ENCODE measurements at regions not wholly inside any gene's neighbourhood (a gene's known extent, or its start where the extent isn't known, plus 50 kb on each side); places are given as distances from the start of the nearest gene placed in this dataset.

- H3K4me1 ChIP-seq (ENCODE audit: insufficient read depth, low read length) = no peaks in the 10 kb centered on the region
- H3K27ac ChIP-seq (ENCODE audit: low read length) = no peak overlapping the region
- no peak overlapping the region for H3K4me3 ChIP-seq (ENCODE audit: low read length)
- no peak overlapping the region for H3K9ac ChIP-seq (ENCODE audit: low read depth, low read length)
- H3K9me3 ChIP-seq (ENCODE audit: insufficient read depth, low read depth, low read length) = no peaks in the 10 kb centered on the region
- H3K27me3 ChIP-seq (ENCODE audit: insufficient read depth, low read length) = no peaks in the 10 kb centered on the region
- H3K36me3 ChIP-seq (ENCODE audit: insufficient read depth, low read depth, low read length) = no peaks in the 10 kb centered on the region
Observed at GRCh38 chr11:130606781-130607511, 158.5 kb downstream of the ADAMTS15 start.

GRCh38 chr11:130608287-130608686, 159.8 kb downstream of the ADAMTS15 start:
- Histone ChIP-seq H3K4me3 (ENCODE audit: low read length) (no peak overlapping the region), H3K36me3 (ENCODE audit: insufficient read depth, low read depth, low read length) (no peaks in the 10 kb centered on the region), H3K4me1 (ENCODE audit: insufficient read depth, low read length) (no peaks in the 10 kb centered on the region), H3K27me3 (ENCODE audit: insufficient read depth, low read length) (no peaks in the 10 kb centered on the region), H3K9me3 (ENCODE audit: insufficient read depth, low read depth, low read length) (no peaks in the 10 kb centered on the region), H3K9ac (ENCODE audit: low read depth, low read length) (no peak overlapping the region), H3K27ac (ENCODE audit: low read length) (no peak overlapping the region)

GRCh38 chr11:130609121-130610035, 160.9 kb downstream of the ADAMTS15 start:
- no peaks in the 10 kb centered on the region for H3K9me3 ChIP-seq (ENCODE audit: insufficient read depth, low read depth, low read length)
- H3K36me3 ChIP-seq (ENCODE audit: insufficient read depth, low read depth, low read length) = no peaks in the 10 kb centered on the region
- H3K4me3 ChIP-seq (ENCODE audit: low read length) = no peak overlapping the region
- no peak overlapping the region for H3K9ac ChIP-seq (ENCODE audit: low read depth, low read length)
- no peaks in the 10 kb centered on the region for H3K4me1 ChIP-seq (ENCODE audit: insufficient read depth, low read length)
- no peaks in the 10 kb centered on the region for H3K27me3 ChIP-seq (ENCODE audit: insufficient read depth, low read length)
- no peak overlapping the region for H3K27ac ChIP-seq (ENCODE audit: low read length)

- Histone ChIP-seq H3K9ac (ENCODE audit: low read depth, low read length) (no peak overlapping the region), H3K27me3 (ENCODE audit: insufficient read depth, low read length) (no peaks in the 10 kb centered on the region), H3K9me3 (ENCODE audit: insufficient read depth, low read depth, low read length) (no peaks in the 10 kb centered on the region), H3K27ac (ENCODE audit: low read length) (no peak overlapping the region), H3K4me3 (ENCODE audit: low read length) (no peak overlapping the region), H3K36me3 (ENCODE audit: insufficient read depth, low read depth, low read length) (no peaks in the 10 kb centered on the region), H3K4me1 (ENCODE audit: insufficient read depth, low read length) (no peaks in the 10 kb centered on the region)
Observed at GRCh38 chr11:130611791-130612251, 163.4 kb downstream of the ADAMTS15 start.

GRCh38 chr11:130612291-130612851, 163.9 kb downstream of the ADAMTS15 start:
- H3K36me3 ChIP-seq (ENCODE audit: insufficient read depth, low read depth, low read length) = no peaks in the 10 kb centered on the region
- H3K9ac ChIP-seq (ENCODE audit: low read depth, low read length) = no peak overlapping the region
- no peaks in the 10 kb centered on the region for H3K4me1 ChIP-seq (ENCODE audit: insufficient read depth, low read length)
- no peaks in the 10 kb centered on the region for H3K27me3 ChIP-seq (ENCODE audit: insufficient read depth, low read length)
- no peaks in the 10 kb centered on the region for H3K9me3 ChIP-seq (ENCODE audit: insufficient read depth, low read depth, low read length)
- H3K27ac ChIP-seq (ENCODE audit: low read length) = no peak overlapping the region
- no peak overlapping the region for H3K4me3 ChIP-seq (ENCODE audit: low read length)

- no peaks in the 10 kb centered on the region for H3K9me3 ChIP-seq (ENCODE audit: insufficient read depth, low read depth, low read length)
- no peaks in the 10 kb centered on the region for H3K4me1 ChIP-seq (ENCODE audit: insufficient read depth, low read length)
- no peak overlapping the region for H3K4me3 ChIP-seq (ENCODE audit: low read length)
- no peaks in the 10 kb centered on the region for H3K27me3 ChIP-seq (ENCODE audit: insufficient read depth, low read length)
- H3K36me3 ChIP-seq (ENCODE audit: insufficient read depth, low read depth, low read length) = no peaks in the 10 kb centered on the region
- H3K27ac ChIP-seq (ENCODE audit: low read length) = no peak overlapping the region
- no peak overlapping the region for H3K9ac ChIP-seq (ENCODE audit: low read depth, low read length)
Observed at GRCh38 chr11:130613396-130613795, 165.0 kb downstream of the ADAMTS15 start.

GRCh38 chr11:130614591-130614990, 166.1 kb downstream of the ADAMTS15 start:
- H3K4me3 ChIP-seq (ENCODE audit: low read length) = no peak overlapping the region
- no peak overlapping the region for H3K9ac ChIP-seq (ENCODE audit: low read depth, low read length)
- no peaks in the 10 kb centered on the region for H3K4me1 ChIP-seq (ENCODE audit: insufficient read depth, low read length)
- no peaks in the 10 kb centered on the region for H3K9me3 ChIP-seq (ENCODE audit: insufficient read depth, low read depth, low read length)
- H3K36me3 ChIP-seq (ENCODE audit: insufficient read depth, low read depth, low read length) = no peaks in the 10 kb centered on the region
- no peaks in the 10 kb centered on the region for H3K27me3 ChIP-seq (ENCODE audit: insufficient read depth, low read length)
- no peak overlapping the region for H3K27ac ChIP-seq (ENCODE audit: low read length)

- Histone ChIP-seq H3K9ac (ENCODE audit: low read depth, low read length) (no peak overlapping the region), H3K36me3 (ENCODE audit: insufficient read depth, low read depth, low read length) (no peaks in the 10 kb centered on the region), H3K27ac (ENCODE audit: low read length) (no peak overlapping the region), H3K27me3 (ENCODE audit: insufficient read depth, low read length) (no peaks in the 10 kb centered on the region), H3K4me1 (ENCODE audit: insufficient read depth, low read length) (no peaks in the 10 kb centered on the region), H3K4me3 (ENCODE audit: low read length) (no peak overlapping the region), H3K9me3 (ENCODE audit: insufficient read depth, low read depth, low read length) (no peaks in the 10 kb centered on the region)
Observed at GRCh38 chr11:130615561-130615960, 167.1 kb downstream of the ADAMTS15 start.

- Histone ChIP-seq H3K9ac (ENCODE audit: low read depth, low read length) (no peak overlapping the region), H3K36me3 (ENCODE audit: insufficient read depth, low read depth, low read length) (no peaks in the 10 kb centered on the region), H3K27ac (ENCODE audit: low read length) (no peak overlapping the region), H3K4me3 (ENCODE audit: low read length) (no peak overlapping the region), H3K9me3 (ENCODE audit: insufficient read depth, low read depth, low read length) (no peaks in the 10 kb centered on the region), H3K27me3 (ENCODE audit: insufficient read depth, low read length) (no peaks in the 10 kb centered on the region), H3K4me1 (ENCODE audit: insufficient read depth, low read length) (no peaks in the 10 kb centered on the region)
Observed at GRCh38 chr11:130616573-130616972, 168.1 kb downstream of the ADAMTS15 start.

- H3K4me3 ChIP-seq (ENCODE audit: low read length) = no peak overlapping the region
- H3K27ac ChIP-seq (ENCODE audit: low read length) = no peak overlapping the region
- H3K27me3 ChIP-seq (ENCODE audit: insufficient read depth, low read length) = no peaks in the 10 kb centered on the region
- H3K4me1 ChIP-seq (ENCODE audit: insufficient read depth, low read length) = no peaks in the 10 kb centered on the region
- H3K9ac ChIP-seq (ENCODE audit: low read depth, low read length) = no peak overlapping the region
- H3K9me3 ChIP-seq (ENCODE audit: insufficient read depth, low read depth, low read length) = no peaks in the 10 kb centered on the region
- H3K36me3 ChIP-seq (ENCODE audit: insufficient read depth, low read depth, low read length) = no peaks in the 10 kb centered on the region
Observed at GRCh38 chr11:130617001-130617400, 168.6 kb downstream of the ADAMTS15 start.

- Histone ChIP-seq H3K9me3 (ENCODE audit: insufficient read depth, low read depth, low read length) (no peaks in the 10 kb centered on the region), H3K9ac (ENCODE audit: low read depth, low read length) (no peak overlapping the region), H3K27me3 (ENCODE audit: insufficient read depth, low read length) (no peaks in the 10 kb centered on the region), H3K27ac (ENCODE audit: low read length) (no peak overlapping the region), H3K36me3 (ENCODE audit: insufficient read depth, low read depth, low read length) (no peaks in the 10 kb centered on the region), H3K4me3 (ENCODE audit: low read length) (no peak overlapping the region), H3K4me1 (ENCODE audit: insufficient read depth, low read length) (no peaks in the 10 kb centered on the region)
Observed at GRCh38 chr11:130620548-130620947, 172.1 kb downstream of the ADAMTS15 start.

Data from iPS-20b (cell line).